ENCODE measurements at regions not wholly inside any gene's neighbourhood (a gene's known extent, or its start where the extent isn't known, plus 50 kb on each side); places are given as distances from the start of the nearest gene placed in this dataset.

DNA sequence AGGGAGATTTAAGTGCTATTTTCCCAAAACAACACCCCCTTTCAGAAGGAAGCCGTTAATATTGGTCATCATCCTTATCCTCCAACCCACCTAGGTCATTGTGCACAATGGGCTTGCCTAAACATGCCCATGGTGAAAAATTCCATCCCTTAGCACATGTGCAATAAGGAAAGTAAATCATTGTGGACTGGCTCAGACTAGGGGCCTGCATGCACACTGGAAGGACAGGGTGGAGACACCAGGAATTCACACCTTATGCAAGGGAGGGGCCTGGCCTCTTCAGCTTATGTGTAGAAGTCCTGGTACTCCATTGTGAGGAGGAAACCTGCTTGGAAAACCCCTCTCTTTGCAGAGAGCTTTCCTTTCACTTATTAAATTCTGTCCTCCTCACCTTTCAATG, 311.4 kb upstream of the NDST4 start:
- Histone ChIP-seq H3K4me3 (ENCODE audit: low read length in 2 of 2) (no peak overlapping the region), H3K4me1 (ENCODE audit: control insufficient read depth in 2 of 2, insufficient read depth in 2 of 2, low read length in 2 of 2) (no peaks in the 10 kb centered on the region), H3K27me3 (ENCODE audit: control insufficient read depth in 2 of 2, insufficient read depth in 2 of 2, low read length in 2 of 2) (no peaks in the 10 kb centered on the region), H3K27ac (ENCODE audit: low read depth in 2 of 2, low read length in 2 of 2) (no peak overlapping the region), H3K36me3 (ENCODE audit: control insufficient read depth in 2 of 2, insufficient read depth in 2 of 2, low read length in 2 of 2) (no peaks in the 10 kb centered on the region), H3K9me3 (ENCODE audit: control insufficient read depth in 2 of 2, low read length in 2 of 2) (no peaks in the 10 kb centered on the region), H3K9ac (ENCODE audit: low read depth in 1 of 2, low read length in 2 of 2) (no peak overlapping the region)

DNA sequence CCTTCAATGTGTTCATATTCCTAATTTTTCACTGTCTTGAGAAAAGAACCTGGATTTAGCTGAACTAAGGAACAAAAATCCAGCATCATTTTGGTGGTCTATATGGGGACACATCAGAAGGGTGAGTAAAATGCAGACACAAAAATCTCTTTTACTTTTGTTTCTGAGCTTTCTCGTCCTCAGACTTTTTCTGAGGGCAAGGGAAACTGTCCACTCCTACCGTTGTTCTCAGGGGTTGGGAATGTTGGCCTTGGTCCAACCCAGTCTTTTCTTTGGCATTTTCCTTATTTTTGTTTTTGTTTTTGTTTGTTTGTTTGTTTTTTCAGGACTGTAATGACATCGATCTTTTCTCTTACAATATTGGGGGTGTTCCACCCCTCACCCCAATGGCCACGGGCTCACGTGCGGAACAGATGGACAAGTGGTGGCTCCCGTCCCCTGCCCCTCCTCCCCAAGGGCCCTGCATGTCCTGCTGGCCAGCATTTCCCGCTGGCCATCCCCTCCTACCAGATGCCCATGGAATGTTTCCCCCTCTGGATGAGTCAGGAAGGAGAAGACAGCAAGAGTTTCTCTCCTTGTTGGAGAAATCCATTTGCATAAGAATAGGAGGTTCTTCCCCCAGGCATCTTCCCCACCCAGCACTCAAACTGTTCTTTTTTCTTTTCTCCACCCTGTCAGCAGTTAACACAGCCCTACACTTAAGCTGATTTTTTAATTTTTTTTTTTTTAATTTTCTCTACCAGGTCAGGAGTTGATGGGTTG, 305.4 kb upstream of the NDST4 start:
- Histone ChIP-seq H3K4me3 (ENCODE audit: low read length in 2 of 2) (no peak overlapping the region), H3K27me3 (ENCODE audit: control insufficient read depth in 2 of 2, insufficient read depth in 2 of 2, low read length in 2 of 2) (no peaks in the 10 kb centered on the region), H3K9ac (ENCODE audit: low read depth in 1 of 2, low read length in 2 of 2) (no peak overlapping the region), H3K9me3 (ENCODE audit: control insufficient read depth in 2 of 2, low read length in 2 of 2) (no peaks in the 10 kb centered on the region), H3K27ac (ENCODE audit: low read depth in 2 of 2, low read length in 2 of 2) (no peak overlapping the region), H3K36me3 (ENCODE audit: control insufficient read depth in 2 of 2, insufficient read depth in 2 of 2, low read length in 2 of 2) (no peaks in the 10 kb centered on the region), H3K4me1 (ENCODE audit: control insufficient read depth in 2 of 2, insufficient read depth in 2 of 2, low read length in 2 of 2) (no peaks in the 10 kb centered on the region)

DNA sequence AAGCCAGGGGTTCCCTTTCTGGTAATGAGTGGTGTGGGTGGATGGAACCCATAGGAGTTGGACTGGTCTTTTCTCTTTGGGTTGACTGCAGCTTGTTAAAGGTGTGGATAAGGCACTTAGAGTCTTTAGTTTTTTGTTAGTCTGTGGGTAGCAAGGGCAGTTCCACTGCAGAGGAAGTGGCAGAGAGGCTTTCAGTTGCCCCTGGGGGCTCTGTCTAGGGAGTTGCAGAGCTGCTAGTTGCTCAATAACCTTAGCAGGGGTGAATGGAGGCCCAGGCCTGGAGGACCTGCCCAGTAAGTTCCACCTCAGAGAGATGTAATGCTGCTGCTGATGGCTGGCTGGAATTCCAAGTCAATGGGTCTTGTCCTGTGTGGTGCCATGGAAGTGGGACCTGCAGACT, 282.6 kb upstream of the NDST4 start:
- no peaks in the 10 kb centered on the region for H3K27me3 ChIP-seq (ENCODE audit: control insufficient read depth in 2 of 2, insufficient read depth in 2 of 2, low read length in 2 of 2)
- no peaks in the 10 kb centered on the region for H3K4me1 ChIP-seq (ENCODE audit: control insufficient read depth in 2 of 2, insufficient read depth in 2 of 2, low read length in 2 of 2)
- no peak overlapping the region for H3K4me3 ChIP-seq (ENCODE audit: low read length in 2 of 2)
- H3K36me3 ChIP-seq (ENCODE audit: control insufficient read depth in 2 of 2, insufficient read depth in 2 of 2, low read length in 2 of 2) = no peaks in the 10 kb centered on the region
- no peak overlapping the region for H3K27ac ChIP-seq (ENCODE audit: low read depth in 2 of 2, low read length in 2 of 2)
- no peaks in the 10 kb centered on the region for H3K9me3 ChIP-seq (ENCODE audit: control insufficient read depth in 2 of 2, low read length in 2 of 2)
- H3K9ac ChIP-seq (ENCODE audit: low read depth in 1 of 2, low read length in 2 of 2) = no peak overlapping the region

DNA sequence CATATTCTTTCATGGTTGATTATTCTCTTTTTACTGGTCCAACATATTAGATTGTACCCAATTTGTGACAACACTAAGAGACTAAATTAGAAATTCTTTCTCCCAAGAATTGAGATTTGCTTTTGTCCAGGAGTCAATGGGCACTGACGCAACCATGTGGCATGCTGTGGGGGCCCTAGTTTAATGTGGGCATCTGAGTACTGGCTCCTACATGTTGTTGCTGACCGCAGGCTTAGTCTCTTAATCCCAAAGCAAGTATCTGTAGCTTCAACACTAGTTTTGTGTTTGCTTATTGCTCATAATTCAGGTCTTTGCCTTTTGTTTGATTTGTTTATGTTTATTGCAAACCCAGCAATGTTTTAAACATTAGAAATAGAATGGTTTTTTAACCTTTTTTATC, 263.4 kb upstream of the NDST4 start:
- H3K9me3 ChIP-seq (ENCODE audit: control insufficient read depth in 2 of 2, low read length in 2 of 2) = no peaks in the 10 kb centered on the region
- no peaks in the 10 kb centered on the region for H3K36me3 ChIP-seq (ENCODE audit: control insufficient read depth in 2 of 2, insufficient read depth in 2 of 2, low read length in 2 of 2)
- no peak overlapping the region for H3K4me3 ChIP-seq (ENCODE audit: low read length in 2 of 2)
- H3K27ac ChIP-seq (ENCODE audit: low read depth in 2 of 2, low read length in 2 of 2) = no peak overlapping the region
- H3K4me1 ChIP-seq (ENCODE audit: control insufficient read depth in 2 of 2, insufficient read depth in 2 of 2, low read length in 2 of 2) = no peaks in the 10 kb centered on the region
- no peaks in the 10 kb centered on the region for H3K27me3 ChIP-seq (ENCODE audit: control insufficient read depth in 2 of 2, insufficient read depth in 2 of 2, low read length in 2 of 2)
- no peak overlapping the region for H3K9ac ChIP-seq (ENCODE audit: low read depth in 1 of 2, low read length in 2 of 2)

DNA sequence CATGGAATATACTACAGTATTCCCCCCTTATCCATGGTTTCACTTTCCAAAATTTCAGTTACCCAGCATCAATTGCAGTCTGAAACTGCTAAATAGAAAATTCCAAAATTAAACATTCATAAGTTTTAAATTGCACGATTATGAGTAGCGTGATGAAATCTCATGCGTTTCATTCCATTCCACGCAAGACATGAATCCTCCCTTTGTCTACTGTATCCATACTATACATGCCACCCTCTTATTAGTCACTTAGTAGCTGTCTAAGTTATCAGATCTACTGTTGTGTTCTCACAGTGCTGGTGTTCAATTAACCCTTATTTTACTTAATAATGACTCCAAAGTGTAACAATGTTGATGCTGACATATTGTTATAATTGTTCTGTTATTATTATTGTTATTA, 261.2 kb upstream of the NDST4 start:
- Histone ChIP-seq H3K27ac (ENCODE audit: low read depth in 2 of 2, low read length in 2 of 2) (no peak overlapping the region), H3K4me3 (ENCODE audit: low read length in 2 of 2) (no peak overlapping the region), H3K9me3 (ENCODE audit: control insufficient read depth in 2 of 2, low read length in 2 of 2) (no peaks in the 10 kb centered on the region), H3K9ac (ENCODE audit: low read depth in 1 of 2, low read length in 2 of 2) (no peak overlapping the region), H3K4me1 (ENCODE audit: control insufficient read depth in 2 of 2, insufficient read depth in 2 of 2, low read length in 2 of 2) (no peaks in the 10 kb centered on the region), H3K27me3 (ENCODE audit: control insufficient read depth in 2 of 2, insufficient read depth in 2 of 2, low read length in 2 of 2) (no peaks in the 10 kb centered on the region), H3K36me3 (ENCODE audit: control insufficient read depth in 2 of 2, insufficient read depth in 2 of 2, low read length in 2 of 2) (no peaks in the 10 kb centered on the region)

DNA sequence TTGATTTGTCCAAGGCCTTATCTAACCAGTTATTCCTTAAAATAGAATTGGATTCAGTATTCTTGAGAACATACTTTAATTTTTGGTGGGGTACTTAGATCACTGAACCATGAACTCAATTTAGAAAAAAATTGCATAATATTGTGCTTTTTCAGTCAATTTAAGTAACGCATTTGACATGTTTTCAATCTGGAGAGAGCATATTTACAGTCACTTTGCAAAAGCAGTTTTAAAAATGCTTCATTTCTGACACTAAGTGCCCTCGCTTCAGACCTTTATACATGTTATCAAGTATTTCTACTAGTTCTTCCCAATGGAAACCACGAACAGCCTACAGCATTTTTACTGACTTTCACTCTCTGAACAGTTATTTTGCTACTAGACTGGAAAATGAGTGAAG, 257.1 kb upstream of the NDST4 start:
- H3K27ac ChIP-seq (ENCODE audit: low read depth in 2 of 2, low read length in 2 of 2) = no peak overlapping the region
- H3K36me3 ChIP-seq (ENCODE audit: control insufficient read depth in 2 of 2, insufficient read depth in 2 of 2, low read length in 2 of 2) = no peaks in the 10 kb centered on the region
- no peaks in the 10 kb centered on the region for H3K9me3 ChIP-seq (ENCODE audit: control insufficient read depth in 2 of 2, low read length in 2 of 2)
- H3K4me1 ChIP-seq (ENCODE audit: control insufficient read depth in 2 of 2, insufficient read depth in 2 of 2, low read length in 2 of 2) = no peaks in the 10 kb centered on the region
- no peak overlapping the region for H3K4me3 ChIP-seq (ENCODE audit: low read length in 2 of 2)
- no peaks in the 10 kb centered on the region for H3K27me3 ChIP-seq (ENCODE audit: control insufficient read depth in 2 of 2, insufficient read depth in 2 of 2, low read length in 2 of 2)
- no peak overlapping the region for H3K9ac ChIP-seq (ENCODE audit: low read depth in 1 of 2, low read length in 2 of 2)

DNA sequence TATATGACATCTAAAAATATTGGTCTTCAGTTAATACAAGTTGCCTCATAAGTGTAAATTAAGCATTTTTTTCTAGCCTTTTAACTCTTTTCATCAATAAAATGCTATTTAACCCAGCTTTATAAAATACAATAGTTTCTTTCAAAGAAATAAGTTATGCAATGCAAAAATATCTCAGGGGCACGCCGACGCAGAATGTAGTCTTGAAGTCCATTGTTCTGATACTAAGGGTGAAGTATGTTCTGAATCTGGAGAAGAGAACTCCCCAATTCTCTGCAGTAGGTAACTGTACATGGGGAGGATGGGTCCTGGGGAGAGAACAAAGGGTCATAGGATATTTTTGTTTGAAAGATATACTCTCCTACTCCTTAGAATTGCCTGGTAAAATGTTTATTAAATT, 256.6 kb upstream of the NDST4 start:
- Histone ChIP-seq H3K27ac (ENCODE audit: low read depth in 2 of 2, low read length in 2 of 2) (no peak overlapping the region), H3K27me3 (ENCODE audit: control insufficient read depth in 2 of 2, insufficient read depth in 2 of 2, low read length in 2 of 2) (no peaks in the 10 kb centered on the region), H3K9me3 (ENCODE audit: control insufficient read depth in 2 of 2, low read length in 2 of 2) (no peaks in the 10 kb centered on the region), H3K36me3 (ENCODE audit: control insufficient read depth in 2 of 2, insufficient read depth in 2 of 2, low read length in 2 of 2) (no peaks in the 10 kb centered on the region), H3K9ac (ENCODE audit: low read depth in 1 of 2, low read length in 2 of 2) (no peak overlapping the region), H3K4me1 (ENCODE audit: control insufficient read depth in 2 of 2, insufficient read depth in 2 of 2, low read length in 2 of 2) (no peaks in the 10 kb centered on the region), H3K4me3 (ENCODE audit: low read length in 2 of 2) (no peak overlapping the region)

DNA sequence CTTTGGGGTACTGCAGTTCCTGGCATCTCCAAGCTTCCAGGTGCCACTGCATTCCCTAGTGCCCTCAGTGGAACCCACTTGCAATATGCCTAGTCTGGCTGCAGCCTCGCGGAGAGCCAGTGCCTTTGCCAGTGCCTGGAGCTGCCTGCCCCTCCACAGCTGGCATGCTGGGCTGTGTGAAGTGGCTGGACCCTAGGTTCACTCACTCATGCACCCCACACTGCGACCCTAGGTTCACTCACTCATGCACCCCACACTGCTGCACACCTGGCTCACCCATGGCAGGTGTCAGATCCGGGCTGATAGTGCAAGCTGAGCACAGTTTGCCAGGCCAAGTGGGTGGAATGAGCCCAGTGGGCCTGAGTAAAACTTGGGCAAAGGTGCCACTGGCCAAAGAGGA, 253.0 kb upstream of the NDST4 start:
- Histone ChIP-seq H3K4me1 (ENCODE audit: control insufficient read depth in 2 of 2, insufficient read depth in 2 of 2, low read length in 2 of 2) (no peaks in the 10 kb centered on the region), H3K4me3 (ENCODE audit: low read length in 2 of 2) (no peak overlapping the region), H3K36me3 (ENCODE audit: control insufficient read depth in 2 of 2, insufficient read depth in 2 of 2, low read length in 2 of 2) (no peaks in the 10 kb centered on the region), H3K27ac (ENCODE audit: low read depth in 2 of 2, low read length in 2 of 2) (no peak overlapping the region), H3K9me3 (ENCODE audit: control insufficient read depth in 2 of 2, low read length in 2 of 2) (no peaks in the 10 kb centered on the region), H3K27me3 (ENCODE audit: control insufficient read depth in 2 of 2, insufficient read depth in 2 of 2, low read length in 2 of 2) (no peaks in the 10 kb centered on the region), H3K9ac (ENCODE audit: low read depth in 1 of 2, low read length in 2 of 2) (no peak overlapping the region)

DNA sequence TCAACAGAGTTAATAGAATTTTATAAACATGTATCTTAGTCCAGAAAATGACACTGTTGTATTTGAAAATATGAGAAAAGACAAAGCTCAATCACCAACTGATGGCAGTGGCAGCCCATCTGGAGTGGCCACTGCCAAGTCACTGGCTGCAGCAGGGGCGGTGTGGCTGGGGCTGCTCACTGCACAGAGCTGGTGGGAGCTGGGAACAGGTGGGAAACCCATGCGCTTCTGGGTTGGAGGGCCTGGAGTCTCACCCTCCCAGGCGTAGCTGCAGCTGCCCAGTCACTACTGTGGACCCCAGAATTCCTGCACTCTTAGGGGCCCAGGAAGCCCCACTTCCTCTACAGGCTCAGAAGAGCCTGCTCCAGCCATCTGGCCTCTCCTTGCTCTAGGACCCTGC, 251.8 kb upstream of the NDST4 start:
- Histone ChIP-seq H3K9me3 (ENCODE audit: control insufficient read depth in 2 of 2, low read length in 2 of 2) (no peaks in the 10 kb centered on the region), H3K27ac (ENCODE audit: low read depth in 2 of 2, low read length in 2 of 2) (no peak overlapping the region), H3K36me3 (ENCODE audit: control insufficient read depth in 2 of 2, insufficient read depth in 2 of 2, low read length in 2 of 2) (no peaks in the 10 kb centered on the region), H3K9ac (ENCODE audit: low read depth in 1 of 2, low read length in 2 of 2) (no peak overlapping the region), H3K27me3 (ENCODE audit: control insufficient read depth in 2 of 2, insufficient read depth in 2 of 2, low read length in 2 of 2) (no peaks in the 10 kb centered on the region), H3K4me1 (ENCODE audit: control insufficient read depth in 2 of 2, insufficient read depth in 2 of 2, low read length in 2 of 2) (no peaks in the 10 kb centered on the region), H3K4me3 (ENCODE audit: low read length in 2 of 2) (no peak overlapping the region)

DNA sequence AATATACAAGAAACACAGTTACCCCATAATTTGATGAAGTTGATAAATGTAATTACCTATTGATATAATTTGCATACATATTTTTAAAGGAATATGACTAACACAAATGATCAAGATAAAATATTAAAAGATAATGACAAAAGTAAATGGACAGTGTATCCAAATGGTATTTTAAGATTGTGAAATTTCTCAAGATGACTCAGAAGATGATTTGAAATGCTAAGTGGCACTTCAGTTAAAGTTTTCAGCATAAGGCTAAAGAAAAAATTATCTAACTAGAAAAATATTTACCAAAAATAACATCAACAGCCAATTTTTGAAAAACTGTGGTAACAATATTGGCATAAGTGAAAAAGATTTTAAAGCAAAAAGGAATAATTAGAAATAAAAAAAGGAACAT, 248.4 kb upstream of the NDST4 start:
- Histone ChIP-seq H3K9me3 (ENCODE audit: control insufficient read depth in 2 of 2, low read length in 2 of 2) (no peaks in the 10 kb centered on the region), H3K9ac (ENCODE audit: low read depth in 1 of 2, low read length in 2 of 2) (no peak overlapping the region), H3K27me3 (ENCODE audit: control insufficient read depth in 2 of 2, insufficient read depth in 2 of 2, low read length in 2 of 2) (no peaks in the 10 kb centered on the region), H3K4me1 (ENCODE audit: control insufficient read depth in 2 of 2, insufficient read depth in 2 of 2, low read length in 2 of 2) (no peaks in the 10 kb centered on the region), H3K27ac (ENCODE audit: low read depth in 2 of 2, low read length in 2 of 2) (no peak overlapping the region), H3K4me3 (ENCODE audit: low read length in 2 of 2) (no peak overlapping the region), H3K36me3 (ENCODE audit: control insufficient read depth in 2 of 2, insufficient read depth in 2 of 2, low read length in 2 of 2) (no peaks in the 10 kb centered on the region)

DNA sequence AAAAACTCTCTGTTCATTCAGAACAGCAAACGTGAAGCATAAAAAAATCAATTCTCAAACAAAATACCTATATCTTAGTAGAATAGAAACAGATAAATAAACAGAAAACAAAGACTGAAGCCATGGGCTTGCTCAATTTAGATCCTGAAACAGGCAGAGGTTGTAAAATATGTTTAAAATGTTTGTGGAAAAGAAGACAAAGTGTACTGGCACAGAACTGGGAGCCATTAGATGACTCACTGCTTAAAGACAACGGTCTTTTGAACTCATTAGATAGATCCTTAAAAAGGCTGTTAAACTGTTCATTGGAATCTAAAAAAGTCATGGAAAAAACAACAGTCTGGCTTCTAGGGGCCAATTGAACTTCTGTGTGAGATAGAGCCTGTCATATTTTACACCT, 247.0 kb upstream of the NDST4 start:
- H3K27me3 ChIP-seq (ENCODE audit: control insufficient read depth in 2 of 2, insufficient read depth in 2 of 2, low read length in 2 of 2) = no peaks in the 10 kb centered on the region
- H3K9ac ChIP-seq (ENCODE audit: low read depth in 1 of 2, low read length in 2 of 2) = no peak overlapping the region
- no peaks in the 10 kb centered on the region for H3K4me1 ChIP-seq (ENCODE audit: control insufficient read depth in 2 of 2, insufficient read depth in 2 of 2, low read length in 2 of 2)
- no peaks in the 10 kb centered on the region for H3K9me3 ChIP-seq (ENCODE audit: control insufficient read depth in 2 of 2, low read length in 2 of 2)
- H3K4me3 ChIP-seq (ENCODE audit: low read length in 2 of 2) = no peak overlapping the region
- H3K36me3 ChIP-seq (ENCODE audit: control insufficient read depth in 2 of 2, insufficient read depth in 2 of 2, low read length in 2 of 2) = no peaks in the 10 kb centered on the region
- H3K27ac ChIP-seq (ENCODE audit: low read depth in 2 of 2, low read length in 2 of 2) = no peak overlapping the region
